Natural killer cell (primary cell): ENCODE measurements at regions not wholly inside any gene's neighbourhood (a gene's known extent, or its start where the extent isn't known, plus 50 kb on each side); places are given as distances from the start of the nearest gene placed in this dataset.

Source experiments
- ATAC-seq, 3 donors: fragments of 150-1000 bp in 2 of 3; fragments of 200-7000 bp in 1 of 3; cut with Tn5 transposase; 1 replicate in 1 of 3; 2 replicates in 2 of 3; pipeline ENCODE4 v1.10.0; 2021; ENCODE audit warnings: mild to moderate bottlenecking in 2 of 3, moderate library complexity in 2 of 3
- DNase-seq, 2 donors: peaks; one replicate each; pipeline versions ENCODE4 v3.0.0 to v3.0.0-alpha.2; 2013 to 2021; ENCODE audit warnings: mixed read lengths in 1 of 2
- H3K27ac ChIP-seq: one replicate; pipeline ENCODE4 v1.5.1; 2013; ENCODE audit warnings: mild to moderate bottlenecking, low read length
- H3K27me3 ChIP-seq: one replicate; pipeline ENCODE4 v1.6.1; 2013; ENCODE audit warnings: low read length; ENCODE audit not compliant: control insufficient read depth, insufficient read depth
- H3K36me3 ChIP-seq: one replicate; pipeline ENCODE4 v1.6.1; 2013; ENCODE audit warnings: low read length; ENCODE audit not compliant: control insufficient read depth, insufficient read depth
- H3K4me1 ChIP-seq: one replicate; pipeline ENCODE4 v1.6.1; 2013; ENCODE audit warnings: low read length; ENCODE audit not compliant: control insufficient read depth, insufficient read depth
- H3K4me3 ChIP-seq: one replicate; pipeline ENCODE4 v1.5.1; 2013; ENCODE audit warnings: low read length
- H3K9me3 ChIP-seq: one replicate; pipeline ENCODE4 v1.6.1; 2013; ENCODE audit warnings: low read length; ENCODE audit not compliant: control insufficient read depth, insufficient read depth
- H3K27ac Mint-ChIP-seq, 2 donors: one replicate each; pipeline ENCODE4 v1.8.0; 2022; ENCODE audit warnings: mild to moderate bottlenecking in 2 of 2, mixed read lengths in 2 of 2, moderate library complexity in 1 of 2
- H3K27me3 Mint-ChIP-seq, 2 donors: one replicate each; pipeline ENCODE4 v1.8.0; 2022; ENCODE audit warnings: low read depth in 2 of 2, mixed read lengths in 2 of 2
- H3K36me3 Mint-ChIP-seq: one replicate; pipeline ENCODE4 v1.8.0; 2022; ENCODE audit warnings: mixed read lengths
- H3K4me1 Mint-ChIP-seq, 2 donors: one replicate each; pipeline ENCODE4 v1.8.0; 2022; ENCODE audit warnings: mixed read lengths in 2 of 2
- H3K4me3 Mint-ChIP-seq: one replicate; pipeline ENCODE4 v1.8.0; 2022; ENCODE audit warnings: mild to moderate bottlenecking, moderate library complexity, mixed read lengths
- H3K9me3 Mint-ChIP-seq, 2 donors: one replicate each; pipeline ENCODE4 v1.8.0; 2022; ENCODE audit warnings: mixed read lengths in 2 of 2
- WGBS: methylation state at CpG from one replicate; pipeline ENCODE4 v1.1.7; 2013; ENCODE audit warnings: missing lambda C conversion rate; ENCODE audit not compliant: insufficient coverage; 5-methylcytosine and 5-hydroxymethylcytosine counted together
- intact Hi-C: fragments of 100-400 bp; cut with micrococcal nuclease; formaldehyde crosslinking; loops from one replicate; pipeline ENCODE4 v1.14.2; 2022
- TF ChIP-seq, protein P1 (sequence below): fragments of 200-600 bp; IDR thresholded peaks from one replicate; pipeline ENCODE4 v1.8.0; 2022; ENCODE audit warnings: antibody characterized with exemption

- intact Hi-C loops = no loop called here
- peaks cover 30% of the 10 kb centered on the region for H3K4me1 ChIP-seq
- Mint-ChIP-seq H3K27ac (no peak overlapping the region), H3K36me3 (no peaks in the 10 kb centered on the region), H3K27me3 (peaks cover 0 to 2% of the 10 kb centered on the region in 2 donors), H3K4me3 (no peak overlapping the region), H3K4me1 (peaks cover 31 to 35% of the 10 kb centered on the region in 2 donors), H3K9me3 (no peaks in the 10 kb centered on the region)
- ATAC-seq (peak; percentile 54 to 69 (median 67)), DNase-seq (peak in 1 of 2 donors; percentile 80)
- H3K27me3 ChIP-seq = no peaks in the 10 kb centered on the region
- no peak overlapping the region for H3K4me3 ChIP-seq
- H3K36me3 ChIP-seq = no peaks in the 10 kb centered on the region
- no peaks in the 10 kb centered on the region for H3K9me3 ChIP-seq
- H3K27ac ChIP-seq = peak overlapping the region; percentile 72
- 26% methylated on average over 3 of the region's 3 CpGs for WGBS
- TF ChIP-seq, protein P1, sequence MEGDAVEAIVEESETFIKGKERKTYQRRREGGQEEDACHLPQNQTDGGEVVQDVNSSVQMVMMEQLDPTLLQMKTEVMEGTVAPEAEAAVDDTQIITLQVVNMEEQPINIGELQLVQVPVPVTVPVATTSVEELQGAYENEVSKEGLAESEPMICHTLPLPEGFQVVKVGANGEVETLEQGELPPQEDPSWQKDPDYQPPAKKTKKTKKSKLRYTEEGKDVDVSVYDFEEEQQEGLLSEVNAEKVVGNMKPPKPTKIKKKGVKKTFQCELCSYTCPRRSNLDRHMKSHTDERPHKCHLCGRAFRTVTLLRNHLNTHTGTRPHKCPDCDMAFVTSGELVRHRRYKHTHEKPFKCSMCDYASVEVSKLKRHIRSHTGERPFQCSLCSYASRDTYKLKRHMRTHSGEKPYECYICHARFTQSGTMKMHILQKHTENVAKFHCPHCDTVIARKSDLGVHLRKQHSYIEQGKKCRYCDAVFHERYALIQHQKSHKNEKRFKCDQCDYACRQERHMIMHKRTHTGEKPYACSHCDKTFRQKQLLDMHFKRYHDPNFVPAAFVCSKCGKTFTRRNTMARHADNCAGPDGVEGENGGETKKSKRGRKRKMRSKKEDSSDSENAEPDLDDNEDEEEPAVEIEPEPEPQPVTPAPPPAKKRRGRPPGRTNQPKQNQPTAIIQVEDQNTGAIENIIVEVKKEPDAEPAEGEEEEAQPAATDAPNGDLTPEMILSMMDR = no peak
Observed at GRCh38 chr11:128345316-128345715, 242.0 kb downstream of the ETS1 start.

DNA sequence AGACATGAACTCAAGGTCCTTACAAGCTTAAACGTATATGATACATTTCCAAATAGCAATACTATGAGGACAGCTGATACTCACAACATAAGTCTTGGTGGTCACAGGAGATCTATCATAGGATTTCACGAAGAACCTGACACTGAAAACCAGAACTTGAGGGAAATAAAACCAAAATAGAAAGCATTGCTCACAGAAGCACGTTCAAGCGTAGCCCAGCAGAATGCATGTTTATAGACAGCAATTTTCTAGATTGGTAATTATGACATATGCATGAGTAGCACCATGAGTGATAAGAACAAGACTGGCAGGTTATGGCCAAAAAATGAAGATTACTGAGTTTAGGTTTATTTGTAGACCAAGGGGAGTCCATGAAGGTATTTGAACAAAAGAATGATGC, 243.5 kb downstream of the ETS1 start:
- H3K36me3 Mint-ChIP-seq = no peaks in the 10 kb centered on the region
- Histone ChIP-seq H3K27me3 (no peaks in the 10 kb centered on the region), H3K36me3 (no peaks in the 10 kb centered on the region), H3K4me3 (no peak overlapping the region), H3K9me3 (no peaks in the 10 kb centered on the region), H3K4me1 (peaks cover 26% of the 10 kb centered on the region), H3K27ac (no peak overlapping the region)
- DNase-seq (no peak), ATAC-seq (no peak)
- intact Hi-C loops = loop anchor here (5.0 kb wide), 1 partner anchor 78 kb away; no protein-coding TSS in a partner anchor
- H3K4me1 Mint-ChIP-seq = peaks cover 22 to 26% of the 10 kb centered on the region in 2 donors
- TF ChIP-seq, protein P1 = no peak
- peaks cover 0 to 2% of the 10 kb centered on the region in 2 donors for H3K27me3 Mint-ChIP-seq
- H3K4me3 Mint-ChIP-seq = no peak overlapping the region
- WGBS = 53% methylated on average over 4 of the region's 4 CpGs
- H3K9me3 Mint-ChIP-seq = no peaks in the 10 kb centered on the region
- peak overlapping the region in 1 of 2 donors; percentile 9 for H3K27ac Mint-ChIP-seq

GRCh38 chr11:128343135-128343514, 244.2 kb downstream of the ETS1 start:
- ATAC-seq (no peak), DNase-seq (no peak)
- no peak overlapping the region for H3K4me3 Mint-ChIP-seq
- H3K27ac ChIP-seq = peak overlapping the region; percentile 65
- no peak overlapping the region for H3K27ac Mint-ChIP-seq
- WGBS = 46% methylated on average over 2 of the region's 2 CpGs
- H3K27me3 Mint-ChIP-seq = peaks cover 0 to 2% of the 10 kb centered on the region in 2 donors
- no peaks in the 10 kb centered on the region for H3K36me3 Mint-ChIP-seq
- peaks cover 26% of the 10 kb centered on the region for H3K4me1 ChIP-seq
- TF ChIP-seq, protein P1 = no peak
- no peak overlapping the region for H3K4me3 ChIP-seq
- H3K9me3 ChIP-seq = no peaks in the 10 kb centered on the region
- no peaks in the 10 kb centered on the region for H3K9me3 Mint-ChIP-seq
- H3K4me1 Mint-ChIP-seq = peaks cover 22 to 26% of the 10 kb centered on the region in 2 donors
- H3K36me3 ChIP-seq = no peaks in the 10 kb centered on the region
- intact Hi-C loops = loop anchor here (5.0 kb wide), 1 partner anchor 79 kb away; no protein-coding TSS in a partner anchor
- H3K27me3 ChIP-seq = no peaks in the 10 kb centered on the region

GRCh38 chr11:128342511-128343134, 244.7 kb downstream of the ETS1 start:
- Histone ChIP-seq H3K27me3 (no peaks in the 10 kb centered on the region), H3K4me1 (peaks cover 26% of the 10 kb centered on the region), H3K27ac (peak overlapping the region; percentile 65), H3K36me3 (no peaks in the 10 kb centered on the region), H3K4me3 (no peak overlapping the region), H3K9me3 (no peaks in the 10 kb centered on the region)
- DNase-seq = peak in 1 of 2 donors; percentile 74
- intact Hi-C loops = loop anchor here (5.0 kb wide), 1 partner anchor 80 kb away; no protein-coding TSS in a partner anchor
- H3K4me1 Mint-ChIP-seq = peaks cover 22 to 26% of the 10 kb centered on the region in 2 donors
- H3K4me3 Mint-ChIP-seq = no peak overlapping the region
- H3K9me3 Mint-ChIP-seq = no peaks in the 10 kb centered on the region
- no peaks in the 10 kb centered on the region for H3K36me3 Mint-ChIP-seq
- WGBS = 67% methylated on average over 7 of the region's 7 CpGs
- ATAC-seq = peak in 2 of 3 donors; percentile 26 to 45
- TF ChIP-seq, protein P1 = no peak
- peaks cover 0 to 2% of the 10 kb centered on the region in 2 donors for H3K27me3 Mint-ChIP-seq
- H3K27ac Mint-ChIP-seq = no peak overlapping the region
